HG03097 (cell line): ENCODE measurements at regions not wholly inside any gene's neighbourhood (a gene's known extent, or its start where the extent isn't known, plus 50 kb on each side); places are given as distances from the start of the nearest gene placed in this dataset.
"Not testable (repeated sequence)": the region's sequence is repeated elsewhere in the genome, so short reads cannot be mapped to it uniquely, and the experiment has no call there.

Experiments
- ATAC-seq: cut with Tn5 transposase; IDR thresholded peaks from one replicate; pipeline ENCODE4 v1.9.1; 2021; ENCODE audit not compliant: unreplicated experiment, low FRiP score

DNA sequence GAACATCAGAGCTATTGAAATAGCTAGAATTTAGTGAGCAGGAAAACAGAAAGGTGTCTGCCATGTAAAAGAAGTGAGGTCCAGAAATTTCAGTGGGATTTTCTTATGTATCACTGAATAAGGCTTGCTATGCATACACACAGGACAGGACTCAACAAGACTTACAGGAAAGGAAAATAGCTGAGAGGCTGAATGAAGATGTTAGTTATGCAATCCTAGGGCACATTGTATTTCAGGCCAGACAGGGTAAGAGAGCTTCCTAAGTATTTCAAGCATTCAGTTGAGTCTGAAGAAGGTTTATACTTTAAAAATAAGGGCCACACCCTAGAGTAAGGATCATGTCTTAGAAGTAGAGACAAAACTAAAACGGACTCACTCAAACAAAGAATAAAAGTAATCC lies 419.9 kb upstream of the PRR20A start:
- ATAC-seq: no peak

DNA sequence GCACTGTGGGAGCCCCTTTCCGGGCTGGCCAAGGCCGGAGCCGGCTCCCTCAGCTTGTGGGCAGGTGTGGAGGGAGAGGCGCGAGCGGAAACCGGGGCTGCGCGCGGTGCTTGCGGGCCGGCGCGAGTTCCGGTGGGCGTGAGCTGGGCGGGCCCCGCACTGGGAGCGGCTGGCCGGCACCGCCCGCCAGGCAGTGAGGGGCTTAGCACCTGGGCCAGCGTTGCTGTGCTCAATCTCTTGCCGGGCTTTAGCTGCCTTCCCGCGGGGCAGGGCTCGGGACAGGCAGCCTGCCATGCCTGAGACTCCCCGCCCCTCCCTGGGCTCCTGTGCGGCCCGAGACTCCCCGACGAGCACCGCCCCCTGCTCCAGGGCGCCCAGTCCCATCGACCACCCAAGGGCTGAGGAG lies 405.2 kb upstream of the PRR20A start:
- no peak for ATAC-seq

DNA sequence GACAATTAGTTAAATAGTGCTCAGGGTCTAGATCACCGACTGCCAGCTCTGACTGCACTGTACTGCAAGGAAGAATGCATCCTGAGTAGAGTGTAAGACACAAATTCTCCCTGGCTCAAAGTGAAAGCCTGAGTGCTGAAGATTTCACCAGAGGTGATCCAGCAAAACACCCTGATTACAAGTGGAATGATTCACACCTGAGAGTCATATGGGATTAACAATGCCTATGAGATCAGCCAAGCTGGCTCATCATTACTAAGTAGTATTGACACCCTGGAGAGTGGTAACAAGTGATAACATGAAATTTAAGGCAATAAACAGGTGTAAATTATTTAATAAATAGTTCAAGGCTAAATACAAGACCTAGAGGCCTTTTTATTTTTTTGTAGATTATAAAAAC lies 403.8 kb upstream of the PRR20A start:
- no peak for ATAC-seq

DNA sequence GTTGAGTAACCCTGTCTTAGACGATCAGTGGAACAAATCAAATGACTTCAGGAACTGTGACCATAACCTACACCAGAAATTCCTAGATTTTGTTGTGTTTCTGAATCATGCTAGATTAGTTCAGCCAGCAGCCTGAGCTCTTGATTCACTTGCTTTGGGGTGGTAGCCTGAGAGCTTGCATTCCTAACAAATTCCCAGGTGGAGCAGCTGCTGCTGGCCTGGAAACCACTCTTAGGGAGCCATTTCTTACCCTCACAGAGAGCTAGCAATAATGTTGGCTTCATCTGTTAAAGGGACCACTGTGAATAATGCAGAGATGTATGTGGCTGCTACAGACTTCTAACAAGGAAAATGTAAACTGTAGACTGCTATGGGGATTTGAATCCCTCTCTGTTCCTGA lies 388.1 kb upstream of the PRR20A start:
- ATAC-seq: no peak

DNA sequence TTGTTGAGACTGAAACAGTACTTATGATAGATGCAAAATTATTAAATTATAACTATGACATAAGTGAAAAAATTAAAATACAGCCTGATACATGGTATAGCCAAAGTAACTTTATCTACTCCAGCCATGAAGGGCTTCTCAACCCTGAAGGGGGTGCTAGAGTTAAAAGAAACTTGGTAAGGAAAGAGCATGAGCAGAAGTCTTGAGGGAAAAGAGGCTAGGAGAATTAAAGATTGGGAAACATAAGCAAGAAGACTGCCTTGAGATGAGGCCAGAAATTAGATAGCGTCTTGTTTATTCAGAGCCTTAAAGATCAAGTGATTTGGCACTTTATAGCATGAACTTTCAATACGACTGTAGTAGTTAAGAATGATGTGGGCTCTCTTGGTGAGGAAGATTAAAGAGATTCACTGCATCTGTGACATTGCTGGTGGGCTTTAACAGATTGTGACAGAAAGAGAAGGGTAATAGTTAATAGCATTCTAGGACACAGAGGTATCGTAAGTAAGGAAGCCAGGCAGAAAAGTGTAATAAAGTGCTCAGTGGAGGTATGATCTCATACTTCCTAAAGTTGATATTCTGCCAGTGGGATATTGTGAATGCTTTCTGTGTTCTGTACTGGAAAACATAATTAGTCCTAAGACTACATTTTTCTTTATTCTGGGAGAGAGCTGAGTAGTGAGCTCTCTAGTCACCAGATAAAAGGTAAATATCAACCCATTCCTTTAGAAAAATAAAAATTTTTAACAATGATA lies 385.4 kb upstream of the PRR20A start:
- ATAC-seq: no peak

DNA sequence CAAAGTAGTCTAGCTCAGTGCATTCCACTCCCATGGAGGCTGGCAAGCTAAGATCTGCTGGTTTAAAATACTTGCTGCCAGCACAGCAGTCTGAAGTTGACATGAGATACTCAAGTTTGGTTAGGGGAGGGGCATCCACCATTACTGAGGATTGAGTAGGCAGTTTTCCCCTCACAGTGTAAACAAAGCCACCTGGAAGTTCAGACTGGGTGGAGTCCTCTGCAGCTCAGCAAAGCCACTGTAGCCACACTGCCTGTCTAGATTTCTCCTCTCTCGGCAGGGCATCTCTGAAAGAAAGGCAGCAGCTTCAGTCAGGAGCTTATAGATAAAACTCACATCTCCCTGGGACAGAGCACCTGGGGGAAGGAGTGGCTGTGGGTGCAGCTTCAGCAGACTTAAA lies 377.4 kb upstream of the PRR20A start:
- ATAC-seq: not testable (repeated sequence)

DNA sequence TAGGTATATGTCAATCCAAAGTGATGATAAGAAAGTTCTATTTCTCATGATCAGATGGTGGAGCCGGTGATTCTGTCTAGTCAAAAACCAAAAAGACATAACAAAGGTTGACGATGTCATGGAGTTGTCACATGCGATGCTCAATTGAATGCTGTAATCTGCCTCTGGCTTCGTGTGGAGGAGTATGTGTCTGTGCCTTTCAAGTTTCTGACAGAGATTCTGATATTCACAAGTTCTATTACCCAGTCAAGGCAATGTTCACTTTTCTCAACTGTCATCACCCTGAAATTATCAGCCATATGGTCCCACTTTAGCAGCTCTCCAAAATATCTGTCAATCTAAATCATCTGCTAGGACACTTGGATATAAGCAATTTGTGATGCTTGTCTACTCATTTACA lies 367.6 kb upstream of the PRR20A start:
- no peak for ATAC-seq

DNA sequence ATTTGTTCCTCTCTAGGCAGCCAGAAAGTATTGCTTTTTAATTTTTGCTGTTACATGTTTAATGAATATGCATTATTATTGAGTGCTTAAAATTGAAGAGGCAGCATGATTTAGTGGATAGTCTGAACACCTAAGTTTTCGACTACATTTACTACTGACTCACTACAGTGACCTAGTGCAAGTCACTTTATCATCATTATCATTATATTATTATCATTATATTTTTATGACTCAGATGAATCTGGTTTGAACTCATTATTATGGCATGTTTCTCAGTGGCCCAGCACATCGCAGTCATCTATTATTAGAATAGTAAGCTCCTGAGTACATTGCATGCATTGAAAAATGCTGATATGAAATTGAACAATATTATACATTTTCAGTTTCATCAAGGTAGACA lies 351.2 kb upstream of the PRR20A start:
- no peak for ATAC-seq

DNA sequence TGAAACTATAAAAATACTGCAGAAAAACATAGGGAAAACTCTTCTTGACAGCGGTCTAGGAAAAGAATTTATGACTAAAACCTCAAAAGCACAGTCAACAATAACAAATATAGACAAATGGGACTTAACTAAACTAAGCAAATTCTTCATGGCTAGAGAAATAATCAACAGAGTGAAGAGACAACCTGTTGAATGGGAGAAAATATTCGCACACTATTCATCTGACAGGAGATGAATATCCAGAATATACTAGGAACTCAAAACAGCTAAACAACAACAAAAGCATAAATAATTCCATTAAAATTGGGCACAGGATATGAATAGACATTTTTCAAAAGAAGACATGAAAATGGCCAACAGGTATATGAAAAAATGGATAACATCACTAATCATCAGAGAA lies 303.6 kb upstream of the PRR20A start:
- ATAC-seq: no peak

DNA sequence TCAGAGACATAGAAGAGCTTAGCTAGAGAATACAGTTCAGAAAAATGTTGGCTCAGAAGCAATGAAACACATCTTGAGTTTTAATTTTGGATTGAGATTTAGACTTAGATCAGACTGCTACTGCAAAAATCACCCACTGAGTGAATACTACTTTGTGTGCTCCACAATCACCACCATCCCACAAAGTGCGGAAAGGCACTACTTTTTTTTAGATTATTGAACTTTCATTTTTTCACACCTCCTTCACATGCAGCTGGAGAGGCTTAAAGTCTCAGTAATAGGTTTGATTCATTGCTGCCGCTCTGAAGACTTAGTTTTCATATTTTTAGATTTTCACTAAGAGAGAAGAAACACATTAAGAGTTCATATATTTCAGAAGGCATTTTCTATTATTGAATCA lies 289.9 kb upstream of the PRR20A start:
- no peak for ATAC-seq

DNA sequence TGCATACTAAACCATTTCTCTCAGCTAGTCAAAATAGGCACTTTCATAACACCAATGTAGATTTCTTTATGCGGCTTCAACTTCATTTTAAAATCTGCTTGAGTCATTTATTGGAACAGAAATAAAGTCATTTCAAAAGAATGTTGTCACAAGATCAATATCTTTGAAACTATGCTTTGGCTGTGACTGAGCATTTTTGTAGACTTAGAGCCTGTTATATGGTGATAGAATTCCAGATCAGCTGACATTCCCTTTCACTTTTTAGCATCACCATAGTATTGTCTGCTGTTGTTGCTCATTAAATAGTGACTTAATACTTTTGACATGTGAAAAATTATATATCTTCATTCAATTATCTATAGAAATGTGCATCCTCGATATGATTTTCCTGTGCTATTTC lies 279.2 kb upstream of the PRR20A start:
- ATAC-seq: no peak

DNA sequence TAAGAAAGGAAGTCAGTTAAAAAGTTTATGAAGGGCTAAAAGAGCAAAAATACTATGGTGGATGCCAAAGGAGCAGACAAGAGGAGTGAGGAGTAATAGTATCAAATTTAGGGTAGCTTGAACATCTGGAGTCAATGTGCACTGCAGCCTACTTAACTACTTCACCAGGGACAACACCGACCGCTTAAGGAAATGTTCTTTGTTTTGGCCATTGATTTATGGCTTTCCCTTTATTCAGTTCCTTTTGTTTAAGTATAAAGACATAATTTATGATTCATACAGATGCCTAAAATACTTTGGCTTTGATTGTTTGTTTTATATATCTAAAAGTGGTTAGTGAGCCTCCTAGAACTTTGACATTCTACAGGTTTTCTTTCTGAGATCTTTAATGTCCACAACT lies 276.3 kb upstream of the PRR20A start:
- ATAC-seq: no peak

DNA sequence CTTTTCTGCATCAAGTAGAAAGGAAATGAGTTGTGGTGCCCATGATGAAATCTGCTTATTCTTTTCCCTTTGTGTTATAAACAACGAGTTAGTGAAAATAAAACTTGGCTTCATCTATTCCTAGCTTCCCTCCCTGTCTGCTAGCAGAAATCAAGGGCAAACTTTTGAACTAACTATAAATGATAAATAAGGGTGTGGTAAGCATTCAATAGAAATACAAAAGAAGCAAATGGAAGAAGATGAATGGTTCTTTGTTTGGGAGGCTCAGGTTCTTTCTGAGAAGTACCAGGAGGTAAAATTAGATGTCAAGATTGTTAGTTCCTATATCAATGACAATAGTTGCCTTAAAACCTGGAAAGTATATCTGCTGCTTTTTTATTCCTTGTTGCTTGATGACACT lies 275.3 kb upstream of the PRR20A start:
- ATAC-seq: no peak

DNA sequence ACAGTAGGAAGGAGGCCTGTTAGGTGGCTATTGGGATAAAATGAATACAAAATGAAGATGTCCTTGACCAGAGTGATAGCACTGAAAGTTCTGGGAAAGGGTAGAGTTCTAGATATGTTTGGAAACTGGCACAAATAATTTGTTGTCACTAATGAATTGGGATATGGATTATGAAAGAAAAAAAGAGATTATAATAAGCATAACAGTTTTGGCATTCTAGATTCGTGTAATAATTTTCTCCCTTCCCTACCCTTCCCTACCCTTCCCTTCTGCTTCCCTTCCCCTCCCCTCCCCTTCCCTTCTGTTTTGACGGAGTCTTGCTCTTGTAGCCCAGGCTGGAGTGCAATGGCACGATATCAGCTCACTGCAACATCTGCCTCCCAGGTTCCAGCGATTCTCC lies 271.0 kb upstream of the PRR20A start:
- no peak for ATAC-seq

DNA sequence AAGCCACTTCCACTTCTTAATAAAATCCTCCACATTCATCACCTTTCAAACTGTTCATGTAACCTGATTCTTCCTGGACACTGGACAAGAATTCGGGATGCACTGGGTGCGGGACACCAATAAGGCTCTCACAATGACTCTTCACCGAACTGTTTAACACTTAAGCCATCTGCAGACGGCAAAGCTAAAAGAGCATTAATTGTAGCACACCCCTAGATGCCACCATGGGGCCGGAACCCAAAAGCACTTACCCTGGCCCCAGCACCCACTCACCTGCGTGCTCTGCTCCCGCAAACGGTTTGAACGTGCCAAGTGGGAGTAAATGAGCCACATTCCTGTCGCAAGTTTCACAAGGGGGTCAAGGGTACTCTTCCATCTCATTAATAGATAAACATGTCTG lies 254.3 kb upstream of the PRR20A start:
- no peak for ATAC-seq

DNA sequence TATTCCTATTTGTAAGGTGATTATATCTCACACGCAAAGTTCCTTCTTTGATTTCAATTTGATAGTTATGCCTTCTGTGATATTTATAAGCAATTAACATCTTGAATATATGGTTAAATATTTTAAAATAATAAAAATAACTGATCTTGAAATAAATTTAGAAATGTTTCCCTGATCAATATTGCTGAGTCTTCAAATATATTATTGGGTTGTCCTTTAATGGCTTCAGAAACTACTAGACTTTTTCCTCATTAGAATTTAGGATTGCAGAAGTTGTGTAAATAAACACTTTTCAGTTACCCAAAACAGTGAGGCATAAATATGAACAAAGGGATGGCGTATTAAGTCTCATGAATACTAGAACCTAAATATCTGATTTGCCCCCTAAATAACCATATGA lies 252.3 kb upstream of the PRR20A start:
- ATAC-seq: no peak

DNA sequence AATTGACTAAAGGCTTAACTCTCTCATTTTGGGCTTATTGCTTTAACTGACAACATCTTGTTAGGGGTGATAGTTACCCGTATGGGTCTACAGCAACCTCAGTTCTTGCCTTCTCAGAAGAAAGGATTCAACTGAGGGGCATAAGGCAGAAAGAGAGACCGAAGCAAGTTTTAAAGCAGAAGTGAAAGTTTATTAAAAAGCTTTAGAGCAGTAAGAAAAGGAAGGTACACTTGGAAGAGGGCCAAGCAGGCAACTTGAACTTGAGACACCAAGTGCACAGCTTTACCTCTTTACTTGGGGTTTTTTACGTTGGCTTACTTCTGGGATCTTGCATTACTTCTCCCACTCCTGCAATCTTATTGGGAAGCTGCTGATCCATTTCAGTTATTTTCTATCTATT lies 246.9 kb upstream of the PRR20A start:
- no peak for ATAC-seq

DNA sequence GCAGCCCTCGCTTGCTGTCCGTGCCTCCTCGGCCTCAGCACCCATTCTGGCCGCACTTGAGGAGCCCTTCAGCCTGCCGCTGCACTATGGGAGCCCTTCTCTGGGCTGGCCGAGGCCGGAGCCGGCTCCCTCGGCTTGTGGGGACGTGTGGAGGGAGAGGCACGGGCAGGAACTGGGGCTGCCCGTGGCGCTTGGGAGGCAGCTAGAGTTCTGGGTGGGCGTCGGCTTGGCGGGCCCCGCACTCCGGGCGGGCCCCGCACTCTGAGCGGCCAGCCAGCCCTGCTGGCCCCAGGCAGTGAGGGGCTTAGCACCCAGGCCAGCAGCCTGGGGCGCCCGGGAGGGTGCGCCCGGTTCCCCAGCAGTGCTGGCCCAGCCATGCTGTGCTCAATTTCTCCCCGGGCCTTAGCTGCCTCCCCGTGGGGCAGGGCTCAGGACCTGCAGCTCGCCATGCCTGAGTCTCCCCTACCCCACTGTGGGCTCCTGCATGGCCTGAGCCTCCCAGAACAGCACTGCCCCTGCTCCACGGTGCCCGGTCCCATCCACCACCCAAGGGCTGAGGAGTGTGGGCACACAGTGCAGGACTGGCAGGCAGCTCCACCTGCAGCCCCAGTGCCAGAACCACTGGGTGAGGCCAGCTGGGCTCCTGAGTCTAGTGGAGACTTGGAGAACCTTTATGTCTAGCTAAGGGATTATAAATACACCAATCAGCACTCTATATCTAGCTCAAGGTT lies 240.0 kb upstream of the PRR20A start:
- no peak for ATAC-seq

DNA sequence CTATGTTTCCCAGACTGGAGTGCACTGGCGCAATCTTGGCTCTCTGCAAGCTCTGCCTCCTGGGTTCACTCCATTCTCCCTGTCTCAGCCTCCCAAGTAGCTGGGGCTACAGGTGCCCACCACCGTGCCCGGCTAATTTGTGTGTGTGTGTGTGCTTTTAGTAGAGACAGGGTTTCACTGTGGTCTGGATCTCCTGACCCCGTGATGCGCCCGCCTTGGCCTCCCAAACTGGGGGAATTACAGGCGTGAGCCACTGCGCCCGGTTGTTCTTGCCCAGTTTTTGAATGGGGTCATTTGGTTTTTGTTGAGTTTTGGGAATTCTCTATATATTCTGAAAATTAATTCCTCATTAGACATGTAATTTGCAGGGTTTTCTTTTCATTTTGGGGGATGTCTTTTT lies 238.4 kb upstream of the PRR20A start:
- no peak for ATAC-seq

DNA sequence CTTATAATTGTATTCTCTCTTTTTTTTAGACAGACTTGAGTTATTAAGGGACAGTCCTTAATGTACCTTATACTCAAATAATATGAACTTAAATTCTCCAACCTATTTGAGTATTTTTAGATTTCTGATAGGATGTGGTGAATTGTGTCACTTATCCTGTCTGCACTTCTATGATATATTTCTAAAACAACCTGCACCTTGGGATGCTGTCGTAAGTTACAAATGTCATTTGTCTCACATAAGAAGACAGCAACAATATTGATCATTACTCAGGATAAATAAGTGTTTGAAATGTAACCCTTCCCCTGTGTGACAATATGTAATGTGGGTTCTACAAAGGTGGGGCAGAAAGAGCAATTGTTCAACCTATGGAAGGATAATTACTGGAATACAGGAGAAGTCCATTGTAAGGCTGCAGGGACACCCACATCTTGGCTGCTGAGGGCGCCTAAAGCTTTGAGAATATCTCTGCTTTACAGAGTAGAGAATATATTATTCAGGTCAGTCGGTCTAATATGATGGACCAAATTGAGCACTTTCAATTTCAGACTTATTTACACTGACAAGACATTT lies 236.9 kb upstream of the PRR20A start:
- no peak for ATAC-seq

DNA sequence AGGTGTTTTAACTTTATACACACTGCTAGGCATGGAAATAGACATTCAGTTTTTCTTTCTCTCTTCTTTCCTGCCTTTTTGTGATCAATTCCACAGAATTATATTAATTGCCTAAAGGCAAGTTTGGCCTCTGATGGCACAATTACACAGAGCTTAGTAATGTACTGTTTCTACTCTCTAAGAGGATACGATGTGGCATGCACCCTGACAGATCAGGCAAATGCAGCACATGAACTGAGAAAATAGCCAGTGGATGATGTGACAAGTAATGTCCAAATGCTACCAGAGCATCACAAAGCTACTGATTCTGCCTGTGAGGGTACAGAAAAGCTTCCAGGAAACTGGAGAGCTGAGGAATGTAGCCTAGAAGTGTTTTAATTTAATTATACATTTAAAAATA lies 233.8 kb upstream of the PRR20A start:
- ATAC-seq: no peak

DNA sequence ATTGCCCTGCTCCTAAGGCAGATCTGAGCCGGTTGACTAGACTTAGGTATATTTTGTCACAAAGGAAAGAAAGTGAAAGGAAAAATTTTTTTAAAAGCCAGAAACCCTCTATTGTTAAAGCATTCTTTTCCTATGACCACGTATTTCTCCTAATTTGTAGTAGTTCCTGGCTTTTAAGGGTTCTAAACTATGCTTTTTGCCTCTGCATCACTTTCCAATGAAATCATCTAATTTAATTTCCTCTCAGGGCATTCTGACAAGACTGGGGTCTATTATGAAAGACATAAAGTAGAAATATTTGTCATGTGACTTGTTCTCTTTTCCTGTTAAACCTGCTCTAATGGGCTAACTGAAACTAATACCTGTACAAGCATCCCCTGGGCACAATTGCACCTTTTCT lies 233.0 kb upstream of the PRR20A start:
- no peak for ATAC-seq
